WTC11 (cell line): ENCODE measurements at regions not wholly inside any gene's neighbourhood (a gene's known extent, or its start where the extent isn't known, plus 50 kb on each side); places are given as distances from the start of the nearest gene placed in this dataset.

Experiments used
- ESRRA ChIP-seq: sonication (generic); formaldehyde crosslinking; IDR thresholded peaks from 2 replicates; pipeline ENCODE4 v1.8.1; 2022; ENCODE audit warnings: mild to moderate bottlenecking, missing genetic modification reagents, borderline replicate concordance
- FOXJ3 ChIP-seq: sonication (generic); formaldehyde crosslinking; IDR thresholded peaks from 2 replicates; pipeline ENCODE4 v1.9.0; 2021; ENCODE audit warnings: missing genetic modification reagents, mild to moderate bottlenecking, borderline replicate concordance
- SP1 ChIP-seq: sonication (generic); formaldehyde crosslinking; conservative IDR thresholded peaks from 2 replicates; pipeline ENCODE4 v1.8.1; 2022; ENCODE audit warnings: missing genetic modification reagents

- TF ChIP-seq SP1 (CRISPR knock-in tag) (no peak), FOXJ3 (CRISPR knock-in tag) (no peak), ESRRA (no peak)
Observed at GRCh38 chr9:126030716-126031115, 283.5 kb downstream of the PBX3 start.
